Neural cell (in vitro differentiated cells): ENCODE measurements at regions not wholly inside any gene's neighbourhood (a gene's known extent, or its start where the extent isn't known, plus 50 kb on each side); places are given as distances from the start of the nearest gene placed in this dataset.

Experiments used
- EP300 ChIP-seq: fragments of 450-650 bp; conservative IDR thresholded peaks from 2 replicates; pipeline ENCODE4 v1.6.1; 2014; ENCODE audit warnings: antibody characterized with exemption, mild to moderate bottlenecking, moderate library complexity; ENCODE audit not compliant: poor library complexity, severe bottlenecking
- POLR2AphosphoS5 ChIP-seq: IDR thresholded peaks from 2 replicates; pipeline ENCODE4 v1.6.1; 2012
- REST ChIP-seq: IDR thresholded peaks from 2 replicates; pipeline ENCODE4 v1.6.1; 2012; ENCODE audit warnings: borderline replicate concordance
- TAF1 ChIP-seq: IDR thresholded peaks from 2 replicates; pipeline ENCODE4 v1.6.1; 2012; ENCODE audit warnings: low read depth
- TF ChIP-seq, protein P1 (sequence below): fragments of 450-650 bp; IDR thresholded peaks from 2 replicates; pipeline ENCODE4 v1.5.1; 2014; ENCODE audit warnings: antibody characterized with exemption, mild to moderate bottlenecking, moderate library complexity; ENCODE audit not compliant: poor library complexity, severe bottlenecking

GRCh38 chr11:91686700-91687099, 537.9 kb upstream of the FAT3 start:
- TF ChIP-seq EP300 (no peak), REST (no peak), POLR2AphosphoS5 (no peak), TAF1 (no peak)
- TF ChIP-seq, protein P1, sequence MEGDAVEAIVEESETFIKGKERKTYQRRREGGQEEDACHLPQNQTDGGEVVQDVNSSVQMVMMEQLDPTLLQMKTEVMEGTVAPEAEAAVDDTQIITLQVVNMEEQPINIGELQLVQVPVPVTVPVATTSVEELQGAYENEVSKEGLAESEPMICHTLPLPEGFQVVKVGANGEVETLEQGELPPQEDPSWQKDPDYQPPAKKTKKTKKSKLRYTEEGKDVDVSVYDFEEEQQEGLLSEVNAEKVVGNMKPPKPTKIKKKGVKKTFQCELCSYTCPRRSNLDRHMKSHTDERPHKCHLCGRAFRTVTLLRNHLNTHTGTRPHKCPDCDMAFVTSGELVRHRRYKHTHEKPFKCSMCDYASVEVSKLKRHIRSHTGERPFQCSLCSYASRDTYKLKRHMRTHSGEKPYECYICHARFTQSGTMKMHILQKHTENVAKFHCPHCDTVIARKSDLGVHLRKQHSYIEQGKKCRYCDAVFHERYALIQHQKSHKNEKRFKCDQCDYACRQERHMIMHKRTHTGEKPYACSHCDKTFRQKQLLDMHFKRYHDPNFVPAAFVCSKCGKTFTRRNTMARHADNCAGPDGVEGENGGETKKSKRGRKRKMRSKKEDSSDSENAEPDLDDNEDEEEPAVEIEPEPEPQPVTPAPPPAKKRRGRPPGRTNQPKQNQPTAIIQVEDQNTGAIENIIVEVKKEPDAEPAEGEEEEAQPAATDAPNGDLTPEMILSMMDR, result no peak
